WTC11 (cell line): ENCODE measurements at regions not wholly inside any gene's neighbourhood (a gene's known extent, or its start where the extent isn't known, plus 50 kb on each side); places are given as distances from the start of the nearest gene placed in this dataset.

Source experiments
- CREB1 ChIP-seq: sonication (generic); formaldehyde crosslinking; IDR thresholded peaks from 2 replicates; pipeline ENCODE4 v1.8.0; 2023; ENCODE audit warnings: mild to moderate bottlenecking, missing genetic modification reagents
- TEAD4 ChIP-seq: sonication (generic); formaldehyde crosslinking; IDR thresholded peaks from 2 replicates; pipeline ENCODE4 v1.8.0; 2022; ENCODE audit warnings: mild to moderate bottlenecking, missing genetic modification reagents
- ZBTB43 ChIP-seq: sonication (generic); formaldehyde crosslinking; IDR thresholded peaks from 2 replicates; pipeline ENCODE4 v1.8.1; 2023; ENCODE audit warnings: mild to moderate bottlenecking, missing genetic modification reagents
- TF ChIP-seq, protein P1 (sequence below): fragments of 200-600 bp; IDR thresholded peaks from 2 replicates; pipeline ENCODE4 v1.8.0; 2022; ENCODE audit warnings: antibody characterized with exemption

DNA sequence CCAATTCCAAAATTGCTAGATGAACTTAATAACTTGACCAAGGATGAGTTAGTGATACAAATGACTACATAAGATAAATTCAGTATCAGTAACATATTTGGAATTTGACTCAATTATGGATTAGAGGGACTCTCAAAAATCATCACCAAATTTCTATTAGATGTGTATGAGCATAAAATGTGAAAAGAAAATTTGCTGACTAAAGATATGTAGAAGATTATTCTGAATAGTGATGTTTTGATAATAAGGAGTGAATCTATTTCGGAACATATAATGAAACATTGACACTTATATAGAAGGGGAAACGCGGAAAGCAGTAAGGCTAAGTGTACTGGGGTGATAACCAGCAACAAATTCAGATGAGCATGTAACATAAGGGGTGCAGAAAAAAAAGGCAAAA, 177.3 kb downstream of the DERA start:
- TF ChIP-seq, protein P1, sequence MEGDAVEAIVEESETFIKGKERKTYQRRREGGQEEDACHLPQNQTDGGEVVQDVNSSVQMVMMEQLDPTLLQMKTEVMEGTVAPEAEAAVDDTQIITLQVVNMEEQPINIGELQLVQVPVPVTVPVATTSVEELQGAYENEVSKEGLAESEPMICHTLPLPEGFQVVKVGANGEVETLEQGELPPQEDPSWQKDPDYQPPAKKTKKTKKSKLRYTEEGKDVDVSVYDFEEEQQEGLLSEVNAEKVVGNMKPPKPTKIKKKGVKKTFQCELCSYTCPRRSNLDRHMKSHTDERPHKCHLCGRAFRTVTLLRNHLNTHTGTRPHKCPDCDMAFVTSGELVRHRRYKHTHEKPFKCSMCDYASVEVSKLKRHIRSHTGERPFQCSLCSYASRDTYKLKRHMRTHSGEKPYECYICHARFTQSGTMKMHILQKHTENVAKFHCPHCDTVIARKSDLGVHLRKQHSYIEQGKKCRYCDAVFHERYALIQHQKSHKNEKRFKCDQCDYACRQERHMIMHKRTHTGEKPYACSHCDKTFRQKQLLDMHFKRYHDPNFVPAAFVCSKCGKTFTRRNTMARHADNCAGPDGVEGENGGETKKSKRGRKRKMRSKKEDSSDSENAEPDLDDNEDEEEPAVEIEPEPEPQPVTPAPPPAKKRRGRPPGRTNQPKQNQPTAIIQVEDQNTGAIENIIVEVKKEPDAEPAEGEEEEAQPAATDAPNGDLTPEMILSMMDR = no peak
- TF ChIP-seq ZBTB43 (CRISPR knock-in tag) (no peak), TEAD4 (no peak), CREB1 (CRISPR knock-in tag) (no peak)
